ENCODE measurements at regions not wholly inside any gene's neighbourhood (a gene's known extent, or its start where the extent isn't known, plus 50 kb on each side); places are given as distances from the start of the nearest gene placed in this dataset.

GRCh38 chr11:33616552-33616951, 84.1 kb downstream of the C11orf91 start:
- no peak for DNase-seq (ENCODE audit: low read depth)

GRCh38 chr11:33615751-33616150, 84.9 kb downstream of the C11orf91 start:
- DNase-seq (ENCODE audit: low read depth): no peak

GRCh38 chr11:33613404-33613803, 87.2 kb downstream of the C11orf91 start:
- DNase-seq (ENCODE audit: low read depth): no peak

- no peak for DNase-seq (ENCODE audit: low read depth)
Observed at GRCh38 chr11:33610903-33611302, 89.7 kb downstream of the C11orf91 start.

- DNase-seq (ENCODE audit: low read depth): no peak
Observed at GRCh38 chr11:33608386-33608785, 92.2 kb downstream of the C11orf91 start.

GRCh38 chr11:33606762-33607161, 93.9 kb downstream of the C11orf91 start:
- no peak for DNase-seq (ENCODE audit: low read depth)

- no peak for DNase-seq (ENCODE audit: low read depth)
Observed at GRCh38 chr11:33605703-33606102, 94.9 kb downstream of the C11orf91 start.

- no peak for DNase-seq (ENCODE audit: low read depth)
Observed at GRCh38 chr11:33598426-33599069, 102.1 kb downstream of the C11orf91 start.

GRCh38 chr11:33594188-33594587, 106.4 kb downstream of the C11orf91 start:
- no peak for DNase-seq (ENCODE audit: low read depth)

GRCh38 chr11:33590441-33590840, 110.2 kb downstream of the C11orf91 start:
- DNase-seq (ENCODE audit: low read depth): no peak

GRCh38 chr11:33588056-33588455, 112.6 kb downstream of the C11orf91 start:
- DNase-seq (ENCODE audit: low read depth): no peak

GRCh38 chr11:33585586-33586209, 114.9 kb downstream of the C11orf91 start:
- DNase-seq (ENCODE audit: low read depth): no peak

GRCh38 chr11:33582636-33583325, 117.8 kb downstream of the C11orf91 start:
- DNase-seq (ENCODE audit: low read depth): no peak

GRCh38 chr11:33579101-33579500, 121.5 kb downstream of the C11orf91 start:
- no peak for DNase-seq (ENCODE audit: low read depth)

GRCh38 chr11:33577204-33577603, 123.4 kb downstream of the C11orf91 start:
- no peak for DNase-seq (ENCODE audit: low read depth)

GRCh38 chr11:33575311-33575710, 125.3 kb downstream of the C11orf91 start:
- no peak for DNase-seq (ENCODE audit: low read depth)

- no peak for DNase-seq (ENCODE audit: low read depth)
Observed at GRCh38 chr11:33574331-33574730, 126.3 kb downstream of the C11orf91 start.

GRCh38 chr11:33569333-33569732, 131.3 kb downstream of the C11orf91 start:
- DNase-seq (ENCODE audit: low read depth): peak; percentile 65

GRCh38 chr11:33567004-33567403, 133.6 kb downstream of the C11orf91 start:
- DNase-seq (ENCODE audit: low read depth): no peak

GRCh38 chr11:33564856-33565453, 135.7 kb downstream of the C11orf91 start:
- peak; percentile 14 for DNase-seq (ENCODE audit: low read depth)

- no peak for DNase-seq (ENCODE audit: low read depth)
Observed at GRCh38 chr11:33560729-33561128, 139.9 kb downstream of the C11orf91 start.

- DNase-seq (ENCODE audit: low read depth): no peak
Observed at GRCh38 chr11:33559567-33559966, 141.1 kb downstream of the C11orf91 start.

GRCh38 chr11:33558097-33558496, 142.5 kb downstream of the C11orf91 start:
- no peak for DNase-seq (ENCODE audit: low read depth)

Measured in RPMI7951 (cell line).